ENCODE measurements at regions not wholly inside any gene's neighbourhood (a gene's known extent, or its start where the extent isn't known, plus 50 kb on each side); places are given as distances from the start of the nearest gene placed in this dataset.
"Not testable (repeated sequence)": the region's sequence is repeated elsewhere in the genome, so short reads cannot be mapped to it uniquely, and the experiment has no call there.

DNA sequence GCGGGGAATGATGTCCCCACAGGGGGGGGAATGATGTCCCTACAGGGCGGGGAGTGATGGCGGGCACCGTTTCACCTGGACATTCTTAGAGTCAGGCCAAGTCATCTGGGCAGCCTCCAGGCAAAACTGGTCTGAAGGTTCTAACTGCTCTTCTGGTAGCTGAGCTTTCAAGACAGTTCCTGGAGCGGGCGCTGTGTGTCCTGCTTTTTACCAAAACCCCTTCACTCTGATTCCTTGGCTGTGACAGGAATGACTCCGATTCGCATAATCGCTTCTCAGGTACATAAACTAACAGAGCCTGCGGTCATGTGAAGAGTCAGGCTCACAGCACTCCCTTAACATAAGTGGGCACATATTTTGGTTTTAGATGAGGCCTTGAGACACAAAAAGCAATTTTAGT lies 836.0 kb downstream of the TRIML1 start:
- no peak for DNase-seq

GRCh38 chr4:188976644-188977115 lies 837.4 kb downstream of the TRIML1 start:
- DNase-seq, result no peak

GRCh38 chr4:188977232-188977631 lies 838.0 kb downstream of the TRIML1 start:
- DNase-seq, result not testable (repeated sequence)

DNA sequence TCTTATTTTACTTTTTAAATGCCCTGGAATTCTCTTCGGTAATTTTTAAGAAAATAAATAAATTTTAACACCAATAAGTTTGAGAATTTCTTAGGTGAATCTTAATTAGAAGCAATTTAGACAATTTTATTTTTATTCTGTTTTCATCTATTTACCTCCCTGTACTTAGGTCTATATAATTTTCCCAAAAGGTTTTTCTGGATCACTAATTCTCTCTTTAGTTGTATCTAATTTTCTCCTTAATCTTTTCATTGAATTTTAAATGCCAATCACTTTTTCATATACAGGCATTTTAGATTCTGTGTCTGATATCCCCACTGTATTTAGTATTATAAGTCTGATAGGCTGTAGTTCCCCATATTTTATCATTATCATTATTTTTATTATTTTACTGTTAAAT lies 845.3 kb downstream of the TRIML1 start:
- no peak for DNase-seq

- no peak for DNase-seq
These were observed 847.0 kb downstream of the TRIML1 start for GRCh38 chr4:188986271-188986689.

DNA sequence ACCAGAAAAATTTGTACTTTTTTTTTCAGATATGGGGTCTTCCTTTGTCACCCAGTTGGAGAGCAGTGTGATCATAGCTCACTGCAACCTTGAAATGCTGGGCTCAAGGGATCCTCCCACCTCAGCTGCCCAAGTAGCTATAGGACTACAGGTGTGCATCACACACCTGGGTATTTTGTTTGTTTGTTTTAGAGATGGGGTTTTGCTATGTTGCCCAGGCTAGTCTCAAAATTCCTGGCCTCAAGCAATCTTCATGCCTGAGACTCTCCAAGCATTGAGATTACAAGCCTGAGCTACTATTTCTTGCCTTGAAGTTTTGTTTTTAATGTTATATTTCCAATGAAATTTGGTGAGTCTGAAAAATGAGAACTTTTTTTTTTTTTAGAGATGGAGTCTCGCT lies 847.8 kb downstream of the TRIML1 start:
- no peak for DNase-seq

- no peak for DNase-seq
These were observed 848.9 kb downstream of the TRIML1 start for GRCh38 chr4:188988131-188988530.

- DNase-seq, result no peak
These were observed 850.1 kb downstream of the TRIML1 start for GRCh38 chr4:188989371-188989770.

- DNase-seq, result no peak
These were observed 853.5 kb downstream of the TRIML1 start for GRCh38 chr4:188992706-188993105.

DNA sequence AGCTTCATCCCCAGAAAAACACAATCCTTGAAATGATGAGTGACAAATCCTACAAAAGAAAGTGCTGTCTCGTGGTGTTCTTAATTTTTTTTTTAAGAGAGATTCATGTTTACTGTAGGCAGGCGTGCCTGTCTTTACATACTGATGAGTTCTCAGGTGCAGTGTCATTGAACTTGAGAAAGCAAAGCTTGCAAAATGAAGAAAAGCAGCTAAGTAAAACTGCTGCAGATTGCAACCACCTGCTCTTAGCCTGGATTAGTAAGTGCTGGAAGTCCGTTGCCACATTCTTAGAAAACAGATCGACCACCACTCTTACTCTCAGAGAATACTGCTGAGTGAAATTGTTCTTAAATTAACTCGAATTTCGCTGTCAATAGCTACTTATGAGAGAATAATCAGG lies 854.6 kb downstream of the TRIML1 start:
- no peak for DNase-seq

GRCh38 chr4:189001283-189001970 lies 862.2 kb downstream of the TRIML1 start:
- DNase-seq, result no peak

GRCh38 chr4:189001971-189002450 lies 862.8 kb downstream of the TRIML1 start:
- no peak for DNase-seq

GRCh38 chr4:189002475-189002874 lies 863.2 kb downstream of the TRIML1 start:
- no peak for DNase-seq

DNA sequence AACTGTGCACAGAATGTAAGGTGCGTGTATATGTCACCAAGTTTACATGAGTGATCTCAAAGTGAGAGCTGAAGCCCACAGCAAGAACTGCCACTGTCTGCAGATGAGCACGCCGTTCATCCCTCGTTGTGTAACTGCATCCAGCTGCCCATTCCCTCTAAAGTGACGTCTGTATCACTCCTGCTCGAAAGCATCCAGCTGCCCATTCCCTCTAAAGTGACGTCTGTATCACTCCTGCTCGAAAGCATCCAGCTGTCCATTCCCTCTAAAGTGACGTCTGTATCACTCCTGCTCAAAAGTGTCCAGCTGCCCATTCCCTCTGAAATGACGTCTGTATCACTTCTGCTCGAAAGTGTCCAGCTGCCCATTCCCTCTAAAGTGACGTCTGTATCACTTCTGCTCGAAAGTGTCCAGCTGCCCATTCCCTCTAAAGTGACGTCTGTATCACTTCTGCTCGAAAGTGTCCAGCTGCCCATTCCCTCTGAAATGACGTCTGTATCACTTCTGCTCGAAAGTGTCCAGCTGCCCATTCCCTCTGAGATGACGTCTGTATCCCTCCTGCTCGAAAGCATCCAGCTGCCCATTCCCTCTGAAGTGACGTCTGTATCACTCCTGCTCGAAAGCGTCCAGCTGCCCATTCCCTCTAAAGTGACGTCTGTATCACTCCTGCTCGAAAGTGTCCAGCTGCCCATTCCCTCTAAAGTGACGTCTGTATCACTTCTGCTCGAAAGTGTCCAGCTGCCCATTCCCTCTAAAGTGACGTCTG lies 871.4 kb downstream of the TRIML1 start:
- DNase-seq, result not testable (repeated sequence)

- no peak for DNase-seq
These were observed 882.6 kb downstream of the TRIML1 start for GRCh38 chr4:189021831-189022230.

DNA sequence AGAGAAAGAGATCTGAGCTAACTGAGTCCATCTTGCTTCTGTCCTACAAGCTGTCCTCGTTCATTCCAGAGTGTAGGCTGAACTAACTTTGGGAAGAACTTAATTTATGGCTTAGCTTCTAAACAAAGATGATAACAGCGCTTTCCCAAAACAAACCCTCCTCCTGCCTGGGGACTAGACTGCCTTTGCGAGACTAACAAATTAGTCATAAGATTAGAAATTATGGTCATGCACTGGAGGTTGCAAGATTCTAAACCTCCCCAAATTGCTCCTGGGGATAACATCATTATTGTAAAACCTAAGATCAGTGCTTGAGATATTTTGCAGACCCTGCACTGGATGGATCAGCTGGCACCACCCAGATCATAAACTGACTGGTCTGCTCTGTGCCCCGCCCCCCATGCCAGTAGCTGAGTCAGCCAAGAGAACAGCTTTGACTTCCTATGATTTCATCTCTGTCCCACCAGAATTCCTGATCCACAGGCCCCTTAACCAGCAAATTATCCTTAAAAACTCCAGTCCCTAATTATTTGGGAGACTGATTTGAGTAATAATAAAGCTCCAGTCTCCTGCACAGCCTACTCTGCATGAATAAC lies 883.3 kb downstream of the TRIML1 start:
- DNase-seq, result no peak

GRCh38 chr4:189029976-189030504 lies 890.8 kb downstream of the TRIML1 start:
- DNase-seq, result no peak

GRCh38 chr4:189032606-189033338 lies 893.5 kb downstream of the TRIML1 start:
- no peak for DNase-seq

DNA sequence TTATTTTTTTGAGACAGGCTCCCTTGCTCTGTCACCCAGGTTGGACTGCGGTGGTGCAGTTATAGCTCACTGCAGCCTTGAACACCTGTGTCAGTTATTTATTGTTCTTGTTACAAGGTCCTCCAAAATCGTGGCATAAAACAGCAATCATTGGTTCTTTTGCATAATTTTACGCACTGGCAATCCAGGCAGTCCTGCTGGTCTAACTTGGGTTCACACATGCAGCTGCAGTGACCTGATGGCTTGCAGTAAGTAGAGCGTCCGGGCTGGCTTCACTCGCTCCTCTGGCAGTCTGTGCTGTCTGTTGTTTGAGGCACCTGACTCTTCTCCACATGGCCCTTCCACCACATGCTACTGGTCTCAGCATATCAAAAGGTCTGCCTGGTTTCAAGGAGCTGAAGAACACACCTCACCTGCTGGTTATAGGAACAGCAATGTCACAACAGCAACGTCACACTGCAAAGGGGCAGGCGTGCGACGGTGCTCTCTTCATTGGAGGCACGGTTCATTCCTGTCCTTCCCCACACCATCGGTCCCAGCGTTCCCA lies 894.6 kb downstream of the TRIML1 start:
- DNase-seq, result no peak

DNA sequence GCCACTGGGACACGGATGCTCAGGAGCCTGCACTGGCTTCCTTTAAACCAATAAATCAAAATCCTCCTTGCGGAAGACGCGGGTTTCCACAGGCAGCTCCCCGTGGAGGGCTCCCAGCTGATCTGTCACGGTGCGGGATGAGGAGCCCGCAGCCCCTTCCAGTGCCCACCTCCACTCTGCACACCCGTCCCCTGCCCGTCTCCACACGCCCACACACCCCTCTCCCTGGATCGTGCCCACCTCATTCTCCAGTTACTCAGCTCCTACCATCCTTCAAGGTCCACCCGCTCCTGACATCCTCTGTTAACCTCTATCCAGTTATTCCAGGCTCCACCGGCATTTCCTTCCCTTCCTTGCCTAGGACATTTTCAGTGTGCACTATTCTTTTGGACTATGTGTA lies 895.9 kb downstream of the TRIML1 start:
- no peak for DNase-seq

DNA sequence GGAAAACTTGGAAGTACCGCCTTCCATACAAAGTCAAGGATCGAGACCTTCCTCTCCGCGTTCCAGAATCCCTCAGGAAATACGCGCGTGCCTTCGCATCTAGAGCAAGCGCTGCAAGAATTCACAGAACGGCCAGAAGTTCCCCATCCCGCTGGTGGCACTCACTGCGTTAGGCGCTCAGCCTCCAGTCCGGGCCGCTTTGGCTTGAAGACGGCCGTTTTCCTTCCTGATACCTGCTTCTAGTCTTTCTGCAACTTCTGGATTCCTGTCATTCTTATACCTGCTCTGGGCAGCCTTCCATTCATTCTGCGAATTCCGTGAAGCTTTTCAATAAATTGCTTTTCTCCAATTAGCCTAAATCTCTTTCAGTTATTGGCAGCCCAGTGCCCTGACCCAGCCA lies 896.4 kb downstream of the TRIML1 start:
- no peak for DNase-seq

- no peak for DNase-seq
These were observed 897.7 kb downstream of the TRIML1 start for GRCh38 chr4:189036906-189037305.

DNA sequence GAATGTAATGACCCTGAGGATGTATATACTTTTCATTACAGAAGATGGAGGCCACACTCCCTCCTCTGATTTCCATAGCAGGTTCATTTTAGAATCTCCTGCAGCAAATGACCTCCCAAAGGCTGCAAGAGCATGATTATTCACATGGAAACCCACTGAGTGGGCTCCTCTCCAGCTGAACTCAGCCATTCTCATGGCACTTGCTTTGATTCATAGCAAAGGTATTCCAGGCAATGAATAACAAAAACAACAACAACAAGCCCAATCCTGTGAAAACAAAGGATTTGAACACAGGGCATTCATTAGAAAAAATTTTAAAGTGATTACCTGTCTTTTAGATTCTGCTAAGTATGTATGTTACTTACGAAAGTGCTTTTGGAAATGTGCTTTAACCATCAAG lies 894.0 kb upstream of the FRG1 start:
- DNase-seq, result no peak
